ENCODE measurements at regions not wholly inside any gene's neighbourhood (a gene's known extent, or its start where the extent isn't known, plus 50 kb on each side); places are given as distances from the start of the nearest gene placed in this dataset.

GRCh38 chrY:7557675-7558074, 646.1 kb upstream of the AMELY start:
- TF ChIP-seq, protein P1, sequence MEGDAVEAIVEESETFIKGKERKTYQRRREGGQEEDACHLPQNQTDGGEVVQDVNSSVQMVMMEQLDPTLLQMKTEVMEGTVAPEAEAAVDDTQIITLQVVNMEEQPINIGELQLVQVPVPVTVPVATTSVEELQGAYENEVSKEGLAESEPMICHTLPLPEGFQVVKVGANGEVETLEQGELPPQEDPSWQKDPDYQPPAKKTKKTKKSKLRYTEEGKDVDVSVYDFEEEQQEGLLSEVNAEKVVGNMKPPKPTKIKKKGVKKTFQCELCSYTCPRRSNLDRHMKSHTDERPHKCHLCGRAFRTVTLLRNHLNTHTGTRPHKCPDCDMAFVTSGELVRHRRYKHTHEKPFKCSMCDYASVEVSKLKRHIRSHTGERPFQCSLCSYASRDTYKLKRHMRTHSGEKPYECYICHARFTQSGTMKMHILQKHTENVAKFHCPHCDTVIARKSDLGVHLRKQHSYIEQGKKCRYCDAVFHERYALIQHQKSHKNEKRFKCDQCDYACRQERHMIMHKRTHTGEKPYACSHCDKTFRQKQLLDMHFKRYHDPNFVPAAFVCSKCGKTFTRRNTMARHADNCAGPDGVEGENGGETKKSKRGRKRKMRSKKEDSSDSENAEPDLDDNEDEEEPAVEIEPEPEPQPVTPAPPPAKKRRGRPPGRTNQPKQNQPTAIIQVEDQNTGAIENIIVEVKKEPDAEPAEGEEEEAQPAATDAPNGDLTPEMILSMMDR (IDR thresholded peaks at IDR 0.05) = peak; percentile 29
- TF ChIP-seq ZFX (IDR thresholded peaks at IDR 0.05; ENCODE audit: borderline replicate concordance) = no peak
